ENCODE measurements at regions not wholly inside any gene's neighbourhood (a gene's known extent, or its start where the extent isn't known, plus 50 kb on each side); places are given as distances from the start of the nearest gene placed in this dataset.

- no peak for TF ChIP-seq POLR2AphosphoS5 (IDR thresholded peaks at IDR 0.05)
- TF ChIP-seq, protein P1, sequence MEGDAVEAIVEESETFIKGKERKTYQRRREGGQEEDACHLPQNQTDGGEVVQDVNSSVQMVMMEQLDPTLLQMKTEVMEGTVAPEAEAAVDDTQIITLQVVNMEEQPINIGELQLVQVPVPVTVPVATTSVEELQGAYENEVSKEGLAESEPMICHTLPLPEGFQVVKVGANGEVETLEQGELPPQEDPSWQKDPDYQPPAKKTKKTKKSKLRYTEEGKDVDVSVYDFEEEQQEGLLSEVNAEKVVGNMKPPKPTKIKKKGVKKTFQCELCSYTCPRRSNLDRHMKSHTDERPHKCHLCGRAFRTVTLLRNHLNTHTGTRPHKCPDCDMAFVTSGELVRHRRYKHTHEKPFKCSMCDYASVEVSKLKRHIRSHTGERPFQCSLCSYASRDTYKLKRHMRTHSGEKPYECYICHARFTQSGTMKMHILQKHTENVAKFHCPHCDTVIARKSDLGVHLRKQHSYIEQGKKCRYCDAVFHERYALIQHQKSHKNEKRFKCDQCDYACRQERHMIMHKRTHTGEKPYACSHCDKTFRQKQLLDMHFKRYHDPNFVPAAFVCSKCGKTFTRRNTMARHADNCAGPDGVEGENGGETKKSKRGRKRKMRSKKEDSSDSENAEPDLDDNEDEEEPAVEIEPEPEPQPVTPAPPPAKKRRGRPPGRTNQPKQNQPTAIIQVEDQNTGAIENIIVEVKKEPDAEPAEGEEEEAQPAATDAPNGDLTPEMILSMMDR (IDR thresholded peaks at IDR 0.05 in 8 of 11, conservative IDR thresholded peaks at IDR 0.05 in 3 of 11), result no peak
Measured at GRCh38 chr2:126799301-126799700, 99.4 kb upstream of the TEX51 start.
